AG04450 (cell line): ENCODE measurements at regions not wholly inside any gene's neighbourhood (a gene's known extent, or its start where the extent isn't known, plus 50 kb on each side); places are given as distances from the start of the nearest gene placed in this dataset.

ENCODE experiments used
- CTCF ChIA-PET: fragments of 300-600, 350-600 bp; formaldehyde crosslinking; extraction: SDS; loops from one replicate; lab custom pipeline; 2022; ENCODE audit warnings: antibody characterized with exemption, inconsistent platforms; lab: Charles Lee
- POLR2A ChIA-PET: fragments of 350-600 bp; formaldehyde crosslinking; extraction: SDS; loops from one replicate; lab custom pipeline; 2021; ENCODE audit warnings: antibody characterized with exemption, inconsistent platforms; lab: Yijun Ruan, JAX
- DNase-seq: peaks from one replicate; pipeline ENCODE4 v3.0.0-alpha.2; 2011; ENCODE audit warnings: low read depth, low spot score
- H3K27ac ChIP-seq: one replicate; pipeline ENCODE4 v1.5.1; 2012; ENCODE audit warnings: low read depth, low read length, control low read depth
- H3K27me3 ChIP-seq: one replicate; pipeline ENCODE4 v1.6.0; 2012; ENCODE audit warnings: low read length; ENCODE audit not compliant: control insufficient read depth, insufficient read depth
- H3K4me3 ChIP-seq: 2 replicates; pipeline ENCODE4 v1.5.1; 2011; ENCODE audit warnings: mild to moderate bottlenecking, low read depth, low read length, control low read depth
- H3K9me3 ChIP-seq: 2 replicates; pipeline ENCODE4 v1.5.1; 2012; ENCODE audit warnings: low read length; ENCODE audit not compliant: control insufficient read depth, insufficient read depth
- CTCF ChIP-seq: IDR thresholded peaks from 2 replicates; pipeline ENCODE4 v1.5.1; 2011; ENCODE audit warnings: low read depth, low read length, control low read depth, inconsistent platforms

GRCh38 chr13:39107561-39107960 lies 69.3 kb downstream of the NHLRC3 start:
- H3K27ac ChIP-seq, result no peak overlapping the region
- no peak overlapping the region for H3K4me3 ChIP-seq
- no peak for TF ChIP-seq CTCF
- DNase-seq, result no peak
- H3K9me3 ChIP-seq, result no peaks in the 10 kb centered on the region
- no peaks in the 10 kb centered on the region for H3K27me3 ChIP-seq
- POLR2A ChIA-PET, result no interaction called here
- CTCF ChIA-PET, result no interaction called here

- ChIA-PET POLR2A (no interaction called here), CTCF (no interaction called here)
- no peak overlapping the region for H3K4me3 ChIP-seq
- DNase-seq, result no peak
- no peaks in the 10 kb centered on the region for H3K27me3 ChIP-seq
- H3K27ac ChIP-seq, result no peak overlapping the region
- H3K9me3 ChIP-seq, result no peaks in the 10 kb centered on the region
- no peak for TF ChIP-seq CTCF
These were observed 70.5 kb downstream of the NHLRC3 start for GRCh38 chr13:39108783-39109182.

- CTCF ChIA-PET, result no interaction called here
These were observed 72.4 kb downstream of the NHLRC3 start for GRCh38 chr13:39110518-39111097.

GRCh38 chr13:39111145-39111544 lies 72.9 kb downstream of the NHLRC3 start:
- no peak overlapping the region for H3K27ac ChIP-seq
- no peak for TF ChIP-seq CTCF
- no peak for DNase-seq
- no peaks in the 10 kb centered on the region for H3K27me3 ChIP-seq
- H3K4me3 ChIP-seq, result no peak overlapping the region
- CTCF ChIA-PET, result no interaction called here
- no peaks in the 10 kb centered on the region for H3K9me3 ChIP-seq
- POLR2A ChIA-PET, result no interaction called here

More at GRCh38 chr13:39110518-39111097, 72.4 kb downstream of the NHLRC3 start:
- Histone ChIP-seq H3K27me3 (no peaks in the 10 kb centered on the region), H3K9me3 (no peaks in the 10 kb centered on the region), H3K4me3 (no peak overlapping the region), H3K27ac (no peak overlapping the region)
- POLR2A ChIA-PET, result no interaction called here
- TF ChIP-seq CTCF, result no peak
- no peak for DNase-seq

GRCh38 chr13:39119422-39119821 lies 81.2 kb downstream of the NHLRC3 start:
- no peaks in the 10 kb centered on the region for H3K9me3 ChIP-seq
- H3K27me3 ChIP-seq, result no peaks in the 10 kb centered on the region
- no peak for DNase-seq
- TF ChIP-seq CTCF, result no peak
- ChIA-PET POLR2A (no interaction called here), CTCF (no interaction called here)
- H3K27ac ChIP-seq, result no peak overlapping the region
- no peak overlapping the region for H3K4me3 ChIP-seq
